Muscle of arm (tissue), 1 donor: ENCODE measurements at regions not wholly inside any gene's neighbourhood (a gene's known extent, or its start where the extent isn't known, plus 50 kb on each side); places are given as distances from the start of the nearest gene placed in this dataset.
"Not testable (repeated sequence)": the region's sequence is repeated elsewhere in the genome, so short reads cannot be mapped to it uniquely, and the experiment has no call there.

Source experiments
- DNase-seq: peaks from one replicate; pipeline ENCODE4 v3.0.0-alpha.2; 2013

- no peak for DNase-seq
Observed at GRCh38 chr13:97520061-97520460, 86.1 kb downstream of the RAP2A start.

- no peak for DNase-seq
Observed at GRCh38 chr13:97520866-97521265, 86.9 kb downstream of the RAP2A start.

GRCh38 chr13:97521726-97522125 lies 87.8 kb downstream of the RAP2A start:
- DNase-seq, result no peak

GRCh38 chr13:97522243-97522642 lies 88.3 kb downstream of the RAP2A start:
- no peak for DNase-seq

GRCh38 chr13:97526556-97526955 lies 92.6 kb downstream of the RAP2A start:
- no peak for DNase-seq

- no peak for DNase-seq
Observed at GRCh38 chr13:97528518-97528917, 94.5 kb downstream of the RAP2A start.

GRCh38 chr13:97534540-97534939 lies 100.6 kb downstream of the RAP2A start:
- DNase-seq, result no peak

GRCh38 chr13:97535614-97536013 lies 101.6 kb downstream of the RAP2A start:
- no peak for DNase-seq

GRCh38 chr13:97537110-97537509 lies 103.1 kb downstream of the RAP2A start:
- no peak for DNase-seq

- no peak for DNase-seq
Observed at GRCh38 chr13:97538203-97538602, 104.2 kb downstream of the RAP2A start.

- no peak for DNase-seq
Observed at GRCh38 chr13:97539651-97540610, 106.0 kb downstream of the RAP2A start.

GRCh38 chr13:97540696-97541095 lies 106.7 kb downstream of the RAP2A start:
- peak; percentile 27 for DNase-seq

- DNase-seq, result no peak
Observed at GRCh38 chr13:97542102-97542685, 108.2 kb downstream of the RAP2A start.

GRCh38 chr13:97544031-97544765 lies 110.2 kb downstream of the RAP2A start:
- no peak for DNase-seq

- DNase-seq, result not testable (repeated sequence)
Observed at GRCh38 chr13:97544971-97545499, 111.1 kb downstream of the RAP2A start.

GRCh38 chr13:97548138-97548537 lies 114.2 kb downstream of the RAP2A start:
- DNase-seq, result no peak

- no peak for DNase-seq
Observed at GRCh38 chr13:97548711-97549110, 114.7 kb downstream of the RAP2A start.

GRCh38 chr13:97549201-97549600 lies 115.2 kb downstream of the RAP2A start:
- DNase-seq, result no peak

GRCh38 chr13:97554496-97554895 lies 120.5 kb downstream of the RAP2A start:
- no peak for DNase-seq

- no peak for DNase-seq
Observed at GRCh38 chr13:97555034-97555433, 121.1 kb downstream of the RAP2A start.

- no peak for DNase-seq
Observed at GRCh38 chr13:97559030-97559429, 125.1 kb downstream of the RAP2A start.

GRCh38 chr13:97559981-97560380 lies 126.0 kb downstream of the RAP2A start:
- DNase-seq, result no peak
